Psoas muscle (tissue), 7 donors: ENCODE measurements at regions not wholly inside any gene's neighbourhood (a gene's known extent, or its start where the extent isn't known, plus 50 kb on each side); places are given as distances from the start of the nearest gene placed in this dataset.
"Not testable (repeated sequence)": the region's sequence is repeated elsewhere in the genome, so short reads cannot be mapped to it uniquely, and the experiment has no call there.

Experiments
- ATAC-seq, 4 donors: fragments of 200-7000 bp; cut with Tn5 transposase; one replicate each; pipeline ENCODE4 v1.9.1; 2020; ENCODE audit warnings: moderate library complexity in 3 of 4, mild to moderate bottlenecking in 2 of 4
- DNase-seq, 2 donors: peaks; one replicate each; pipeline ENCODE4 v3.0.0-alpha.2; 2020
- H3K27ac ChIP-seq: fragments of 200-600 bp; one replicate; pipeline ENCODE4 v1.8.0; 2022
- H3K27me3 ChIP-seq, 3 donors: fragments of 200-600 bp in 1 of 3; one replicate each; pipeline versions ENCODE4 v1.6.1 to v1.8.0; 2013 to 2022; ENCODE audit warnings: low read length in 2 of 3, mild to moderate bottlenecking in 2 of 3, moderate library complexity in 1 of 3; ENCODE audit not compliant: insufficient read depth in 3 of 3
- H3K36me3 ChIP-seq, 2 donors: fragments of 200-600 bp in 1 of 2; one replicate each; pipeline versions ENCODE4 v1.6.1 to v1.8.0; 2013 to 2022; ENCODE audit warnings: low read depth in 1 of 2, mild to moderate bottlenecking in 1 of 2, moderate library complexity in 1 of 2; ENCODE audit not compliant: insufficient read depth in 1 of 2
- H3K4me1 ChIP-seq: fragments of 200-600 bp; one replicate; pipeline ENCODE4 v1.8.0; 2022
- H3K4me3 ChIP-seq: fragments of 200-600 bp; one replicate; pipeline ENCODE4 v1.8.0; 2022; ENCODE audit warnings: mild to moderate bottlenecking
- H3K9me3 ChIP-seq: fragments of 200-600 bp; one replicate; pipeline ENCODE4 v1.8.0; 2022
- CTCF ChIP-seq: fragments of 200-600 bp; IDR thresholded peaks from one replicate; pipeline ENCODE4 v1.8.0; 2022; ENCODE audit warnings: antibody characterized with exemption
- WGBS, 3 donors: extraction: QIAGEN DNeasy Blood & Tissue Kit; methylation state at CpG; one replicate each; pipeline versions ENCODE4 v1.1.6 to v1.1.7; 2013; 5-methylcytosine and 5-hydroxymethylcytosine counted together
- intact Hi-C, 2 donors: fragments of 100-400 bp; cut with DNase I; formaldehyde crosslinking; loops; one replicate each; pipeline versions ENCODE4 v1.11.0 to v1.14.2; 2022
- donor health status: healthy with polysubstance abuse.
- donor health status: DM: no; HTN: no; CAD: no; lungs with moderate emphysema.
- donor health status: Bipolar disorder and iron deficiency.
- donor health status: healthy.
- donor health status: DM: yes; HTN: yes; CAD: no.
- donor health status: DM: no; HTN: no; CAD: no.
- donor health status: DM: yes; HTN: yes; CAD: no.

- H3K4me3 ChIP-seq = no peak overlapping the region
- ATAC-seq (no peak), DNase-seq (no peak)
- intact Hi-C loops = no loop called here
- no peaks in the 10 kb centered on the region for H3K27me3 ChIP-seq
- WGBS, 3 donors = 93 to 97% (median 96%) methylated on average over 3 of the region's 3 CpGs
- peaks cover 0 to 4% of the 10 kb centered on the region in 2 donors for H3K36me3 ChIP-seq
- H3K27ac ChIP-seq = no peak overlapping the region
- no peaks in the 10 kb centered on the region for H3K9me3 ChIP-seq
- no peaks in the 10 kb centered on the region for H3K4me1 ChIP-seq
- no peak for TF ChIP-seq CTCF
Measured at GRCh38 chr7:32639122-32639521, 143.8 kb downstream of the AVL9 start.

- H3K4me3 ChIP-seq, H3K36me3 ChIP-seq, H3K27ac ChIP-seq, H3K9me3 ChIP-seq, ATAC-seq, DNase-seq, H3K27me3 ChIP-seq, H3K4me1 ChIP-seq, intact Hi-C loops: not testable (repeated sequence)
- 71 to 83% (median 78%) methylated on average over 1 of the region's 1 CpG for WGBS, 3 donors
Measured at GRCh38 chr7:32638479-32639121, 143.3 kb downstream of the AVL9 start.
